A549 (cell line): ENCODE measurements at regions not wholly inside any gene's neighbourhood (a gene's known extent, or its start where the extent isn't known, plus 50 kb on each side); places are given as distances from the start of the nearest gene placed in this dataset.

Source experiments
- ATAC-seq, 2 experiments: fragments of 200-7000 bp in 1 of 2; fragments of >200 bp in 1 of 2; cut with Nextera tagmentation in 1 of 2; cut with Tn5 transposase in 1 of 2; 3 replicates each; pipeline versions ENCODE4 v1.8.0 to v1.9.1; 2018 to 2020; ENCODE audit warnings: mild to moderate bottlenecking in 1 of 2, moderate library complexity in 1 of 2
- CTCF ChIA-PET: fragments of 300-600 bp; sonication (Branson Sonifier 250); formaldehyde crosslinking; extraction: SDS; loops from one replicate; lab custom pipeline; 2021; ENCODE audit warnings: antibody characterized with exemption, inconsistent platforms; lab: Yijun Ruan, JAX
- POLR2A ChIA-PET: fragments of 350-600 bp; formaldehyde crosslinking; extraction: SDS; loops from one replicate; lab custom pipeline; 2021; ENCODE audit warnings: antibody characterized with exemption, inconsistent platforms; lab: Yijun Ruan, JAX
- DNase-seq, 2 experiments: peaks; one replicate each; pipeline versions ENCODE4 v3.0.0 to v3.0.0-alpha.2; 2011 to 2016; ENCODE audit warnings: low read depth in 1 of 2, low spot score in 1 of 2
- FAIRE-seq: peaks from 2 replicates; lab custom pipeline; 2011; peaks lifted over from hg19 to GRCh38; lab: Jason Lieb, UNC
- H3K27ac ChIP-seq, 2 experiments: fragments of >200 bp; sonication (Bioruptor Twin); formaldehyde crosslinking; 3 replicates each; pipeline ENCODE4 v1.5.1; 2016 to 2017
- H3K4me1 ChIP-seq: fragments of >200 bp; sonication (Bioruptor Twin); formaldehyde crosslinking; 3 replicates; pipeline ENCODE4 v1.6.1; 2016
- H3K4me2 ChIP-seq: fragments of >200 bp; sonication (Bioruptor Twin); formaldehyde crosslinking; 3 replicates; pipeline ENCODE4 v1.6.1; 2016
- H3K4me3 ChIP-seq: fragments of >200 bp; sonication (Bioruptor Twin); formaldehyde crosslinking; 3 replicates; pipeline ENCODE4 v1.5.1; 2016
- H3K9me3 ChIP-seq: fragments of >200 bp; sonication (Bioruptor Twin); formaldehyde crosslinking; 3 replicates; pipeline ENCODE4 v1.6.1; 2016
- BHLHE40 ChIP-seq: IDR thresholded peaks from 2 replicates; pipeline ENCODE4 v1.6.1; 2012; ENCODE audit warnings: low read depth, low read length, inconsistent platforms
- EHF ChIP-seq: fragments of 250-450 bp; sonication (Bioruptor Pico); IDR thresholded peaks from 2 replicates; pipeline ENCODE4 v1.5.0; 2020; ENCODE audit warnings: mild to moderate bottlenecking
- EHMT2 ChIP-seq: fragments of 200-600 bp; sonication (generic); IDR thresholded peaks from 2 replicates; pipeline ENCODE4 v1.6.1; 2016; ENCODE audit warnings: antibody characterized with exemption, low read depth, mild to moderate bottlenecking, moderate library complexity
- ELK1 ChIP-seq: fragments of 150-350 bp; IDR thresholded peaks from 2 replicates; pipeline ENCODE4 v1.6.1; 2014; ENCODE audit warnings: low read depth, mild to moderate bottlenecking, low read length
- EP300 ChIP-seq, 2 experiments: fragments of >200 bp; sonication (Bioruptor Twin); formaldehyde crosslinking; IDR thresholded peaks; 2 replicates in 1 of 2; 3 replicates in 1 of 2; pipeline ENCODE4 v1.6.1; 2016 to 2017
- FOSL2 ChIP-seq, 2 experiments: fragments of 450-650 bp in 1 of 2; fragments of >200 bp in 1 of 2; sonication (Bioruptor Twin) in 1 of 2; formaldehyde crosslinking; IDR thresholded peaks; 2 replicates each; pipeline versions ENCODE4 v1.5.0 to v1.6.1; 2016 to 2020; ENCODE audit warnings: mild to moderate bottlenecking in 1 of 2, moderate library complexity in 1 of 2
- FOXS1 ChIP-seq: fragments of 250-450 bp; sonication (Bioruptor Pico); IDR thresholded peaks from 2 replicates; pipeline ENCODE4 v1.5.0; 2020; ENCODE audit warnings: mild to moderate bottlenecking, moderate library complexity
- JUN ChIP-seq, 2 experiments: fragments of >200 bp; sonication (Bioruptor Twin); formaldehyde crosslinking; IDR thresholded peaks; 2 replicates in 1 of 2; 3 replicates in 1 of 2; pipeline ENCODE4 v1.6.1; 2016 to 2017
- JUNB ChIP-seq: fragments of >200 bp; sonication (Bioruptor Twin); formaldehyde crosslinking; IDR thresholded peaks from 2 replicates; pipeline ENCODE4 v1.6.1; 2016
- MAZ ChIP-seq: fragments of 150-350 bp; IDR thresholded peaks from 2 replicates; pipeline ENCODE4 v1.6.1; 2014; ENCODE audit warnings: antibody characterized with exemption, low read depth, low read length, borderline replicate concordance
- MYC ChIP-seq: IDR thresholded peaks from 2 replicates; pipeline ENCODE4 v1.6.1; 2012; ENCODE audit warnings: mild to moderate bottlenecking, inconsistent platforms, low read length, improper control_type of control experiment, borderline replicate concordance
- NR3C1 ChIP-seq: fragments of >200 bp; sonication (Bioruptor Twin); formaldehyde crosslinking; IDR thresholded peaks from 3 replicates; pipeline ENCODE4 v1.6.1; 2017
- PBX3 ChIP-seq: IDR thresholded peaks from 2 replicates; pipeline ENCODE4 v1.6.1; 2012
- POLR2AphosphoS2 ChIP-seq: conservative IDR thresholded peaks from 2 replicates; pipeline ENCODE4 v1.6.1; 2012; ENCODE audit warnings: low read length, improper control_type of control experiment, inconsistent platforms
- RAD21 ChIP-seq, 2 experiments: fragments of >200 bp in 1 of 2; sonication (Bioruptor Twin) in 1 of 2; formaldehyde crosslinking in 1 of 2; IDR thresholded peaks in 1 of 2; conservative IDR thresholded peaks in 1 of 2; 2 replicates in 1 of 2; 3 replicates in 1 of 2; pipeline ENCODE4 v1.6.1; 2012 to 2018; ENCODE audit warnings: inconsistent platforms in 1 of 2
- RARB ChIP-seq: fragments of 250-450 bp; sonication (Bioruptor Pico); IDR thresholded peaks from 2 replicates; pipeline ENCODE4 v1.8.0; 2021; ENCODE audit warnings: mild to moderate bottlenecking, moderate library complexity
- RFX5 ChIP-seq: fragments of 450-650 bp; IDR thresholded peaks from 2 replicates; pipeline ENCODE4 v1.7.1; 2014; ENCODE audit warnings: antibody characterized with exemption, mild to moderate bottlenecking, moderate library complexity
- SMC3 ChIP-seq: fragments of >200 bp; sonication (Bioruptor Twin); formaldehyde crosslinking; IDR thresholded peaks from 3 replicates; pipeline ENCODE4 v1.6.1; 2018; ENCODE audit warnings: inconsistent platforms
- SREBF2 ChIP-seq: fragments of 450-650 bp; IDR thresholded peaks from 2 replicates; pipeline ENCODE4 v1.6.1; 2014; ENCODE audit warnings: mild to moderate bottlenecking, moderate library complexity
- TP53 ChIP-seq: fragments of 250-450 bp; sonication (Bioruptor Pico); IDR thresholded peaks from 2 replicates; pipeline ENCODE4 v1.5.0; 2021; ENCODE audit warnings: mild to moderate bottlenecking, moderate library complexity
- USF2 ChIP-seq: fragments of 450-650 bp; IDR thresholded peaks from 2 replicates; pipeline ENCODE4 v1.6.1; 2014; ENCODE audit warnings: antibody characterized with exemption
- ZSCAN20 ChIP-seq: fragments of 250-450 bp; sonication (Bioruptor Pico); IDR thresholded peaks from 2 replicates; pipeline ENCODE4 v1.8.0; 2022; ENCODE audit warnings: mild to moderate bottlenecking, moderate library complexity
- WGBS: methylation state at CpG from one replicate; pipeline ENCODE4 v1.1.6; 2017; ENCODE audit errors: missing lambda C conversion rate; 5-methylcytosine and 5-hydroxymethylcytosine counted together
- TF ChIP-seq, protein P1 (sequence below): fragments of >200 bp; sonication (Bioruptor Twin); formaldehyde crosslinking; IDR thresholded peaks from 3 replicates; pipeline ENCODE4 v1.5.1; 2016
- TF ChIP-seq, protein P2 (sequence below): IDR thresholded peaks from 2 replicates; pipeline ENCODE4 v1.6.1; 2012

- ChIA-PET POLR2A (no interaction called here), CTCF (no interaction called here)
Measured at GRCh38 chr12:19737019-19737418, 297.7 kb downstream of the AEBP2 start.

DNA sequence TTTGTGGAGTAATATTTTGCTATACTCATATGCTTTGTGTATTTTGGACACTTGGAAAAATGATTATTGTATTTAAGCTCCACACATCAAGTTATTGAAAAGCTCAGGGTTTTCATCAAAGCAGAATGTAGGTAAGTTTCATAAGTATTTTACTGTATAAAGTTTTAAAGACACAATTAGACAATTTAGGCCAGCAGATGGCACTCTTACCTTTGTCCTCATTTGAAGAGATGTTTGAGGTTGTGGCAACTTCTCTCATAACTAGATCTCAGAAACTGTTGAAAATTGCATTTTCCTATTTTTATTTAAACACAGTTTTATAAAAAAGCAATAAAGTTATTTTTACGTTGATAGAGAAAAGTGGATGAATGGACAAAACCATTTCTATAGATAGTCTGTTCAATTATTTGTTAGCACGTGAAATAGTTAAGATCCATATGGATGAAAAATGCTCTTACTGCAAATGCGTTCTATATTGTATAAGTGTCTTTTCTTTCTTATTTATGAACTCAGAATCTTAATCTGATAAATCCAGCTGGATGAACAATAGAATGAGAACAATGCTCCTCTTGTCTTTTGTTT, 300.0 kb downstream of the AEBP2 start:
- ChIA-PET CTCF (interaction anchor here (0.5 to 2.3 kb wide), 22 partner anchors 9 to 1959 kb away, joined by 3 to 17 read pairs (median 4); partner anchors contain the start of gene PDE3A), POLR2A (no interaction called here)
- DNase-seq (peak; percentile 50 to 74), FAIRE-seq (peak; percentile 59), ATAC-seq (peak in 1 of 2 experiments; percentile 76; a peak in 3 of 6 replicates)
- Histone ChIP-seq H3K4me1 (no peaks in the 10 kb centered on the region), H3K9me3 (no peaks in the 10 kb centered on the region), H3K4me3 (no peak overlapping the region), H3K4me2 (no peak overlapping the region), H3K27ac (peak overlapping the region in 1 of 2 experiments; percentile 27; a peak in 1 of 6 replicates)
- WGBS: 61% methylated on average over 3 of the region's 3 CpGs
- no peak for TF ChIP-seq JUN (IDR thresholded peaks at IDR 0.05)
- peak; percentile 82 to 90 for TF ChIP-seq RAD21 (conservative IDR thresholded peaks at IDR 0.05 in 1 of 2, IDR thresholded peaks at IDR 0.05 in 1 of 2)
- TF ChIP-seq, protein P1, sequence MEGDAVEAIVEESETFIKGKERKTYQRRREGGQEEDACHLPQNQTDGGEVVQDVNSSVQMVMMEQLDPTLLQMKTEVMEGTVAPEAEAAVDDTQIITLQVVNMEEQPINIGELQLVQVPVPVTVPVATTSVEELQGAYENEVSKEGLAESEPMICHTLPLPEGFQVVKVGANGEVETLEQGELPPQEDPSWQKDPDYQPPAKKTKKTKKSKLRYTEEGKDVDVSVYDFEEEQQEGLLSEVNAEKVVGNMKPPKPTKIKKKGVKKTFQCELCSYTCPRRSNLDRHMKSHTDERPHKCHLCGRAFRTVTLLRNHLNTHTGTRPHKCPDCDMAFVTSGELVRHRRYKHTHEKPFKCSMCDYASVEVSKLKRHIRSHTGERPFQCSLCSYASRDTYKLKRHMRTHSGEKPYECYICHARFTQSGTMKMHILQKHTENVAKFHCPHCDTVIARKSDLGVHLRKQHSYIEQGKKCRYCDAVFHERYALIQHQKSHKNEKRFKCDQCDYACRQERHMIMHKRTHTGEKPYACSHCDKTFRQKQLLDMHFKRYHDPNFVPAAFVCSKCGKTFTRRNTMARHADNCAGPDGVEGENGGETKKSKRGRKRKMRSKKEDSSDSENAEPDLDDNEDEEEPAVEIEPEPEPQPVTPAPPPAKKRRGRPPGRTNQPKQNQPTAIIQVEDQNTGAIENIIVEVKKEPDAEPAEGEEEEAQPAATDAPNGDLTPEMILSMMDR: peak; percentile 84
- peak; percentile 86 for TF ChIP-seq SMC3

More at GRCh38 chr12:19737019-19737418, 297.7 kb downstream of the AEBP2 start:
- ATAC-seq: no peak
- DNase-seq: no peak
- Histone ChIP-seq H3K4me3 (no peak overlapping the region), H3K4me1 (no peaks in the 10 kb centered on the region), H3K9me3 (no peaks in the 10 kb centered on the region), H3K4me2 (no peak overlapping the region), H3K27ac (no peak overlapping the region)
- TF ChIP-seq NR3C1: no peak
- TF ChIP-seq FOSL2 (IDR thresholded peaks at IDR 0.05): no peak
- TF ChIP-seq FOSL2 (CRISPR knock-in tag; IDR thresholded peaks at IDR 0.05): peak; percentile 32; the same call in 1 of the 2 replicates
- TF ChIP-seq RFX5: no peak
- no peak for TF ChIP-seq PBX3
- TF ChIP-seq, all 56 proteins: peak for 1
- FAIRE-seq: no peak

- no peak overlapping the region for H3K4me2 ChIP-seq
- no peaks in the 10 kb centered on the region for H3K4me1 ChIP-seq
- POLR2A ChIA-PET: interaction anchor here (0.6 kb wide), 1 partner anchor 175 kb away, joined by 3 read pairs; no protein-coding TSS in a partner anchor
- peak overlapping the region in 1 of 2 experiments; percentile 45; a peak in 1 of 6 replicates for H3K27ac ChIP-seq
- TF ChIP-seq SREBF2 (no peak), EP300 (IDR thresholded peaks at IDR 0.05) (no peak), EHF (CRISPR knock-in tag) (no peak), TP53 (CRISPR knock-in tag) (no peak), BHLHE40 (no peak), JUNB (no peak), RAD21 (conservative IDR thresholded peaks at IDR 0.05 in 1 of 2, IDR thresholded peaks at IDR 0.05 in 1 of 2) (no peak), MYC (no peak), ELK1 (no peak), USF2 (no peak), EHMT2 (no peak), FOXS1 (CRISPR knock-in tag) (no peak), RARB (CRISPR knock-in tag) (no peak), POLR2AphosphoS2 (no peak), MAZ (no peak), ZSCAN20 (no peak)
- TF ChIP-seq, protein P1: no peak
- TF ChIP-seq, protein P2, sequence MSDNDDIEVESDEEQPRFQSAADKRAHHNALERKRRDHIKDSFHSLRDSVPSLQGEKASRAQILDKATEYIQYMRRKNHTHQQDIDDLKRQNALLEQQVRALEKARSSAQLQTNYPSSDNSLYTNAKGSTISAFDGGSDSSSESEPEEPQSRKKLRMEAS: no peak
- ATAC-seq: no peak
- H3K4me3 ChIP-seq: no peak overlapping the region
- FAIRE-seq: no peak
- CTCF ChIA-PET: interaction anchor here (0.7 to 2.3 kb wide), 5 partner anchors 10 to 536 kb away, joined by 3 to 5 read pairs (median 4); no protein-coding TSS in a partner anchor
- WGBS: 71% methylated on average over 7 of the region's 7 CpGs
- no peaks in the 10 kb centered on the region for H3K9me3 ChIP-seq
- no peak for DNase-seq
Measured at GRCh38 chr12:19740472-19741131, 301.3 kb downstream of the AEBP2 start.
